IMR-90 (cell line): ENCODE measurements at regions not wholly inside any gene's neighbourhood (a gene's known extent, or its start where the extent isn't known, plus 50 kb on each side); places are given as distances from the start of the nearest gene placed in this dataset.

ENCODE experiments used
- ATAC-seq: fragments of 200-7000 bp; cut with Tn5 transposase; 2 replicates; pipeline ENCODE4 v1.9.1; 2020; ENCODE audit warnings: low read depth, mild to moderate bottlenecking, moderate library complexity
- BruUV-seq: library from RNA; stranded (reverse); fragments of 400-500 nt; replicated peaks from 2 replicates; lab custom pipeline; 2021; lab: Mats Ljungman, UMichigan
- CTCF ChIA-PET: fragments of 300-600 bp; formaldehyde crosslinking; extraction: SDS; loops from one replicate; lab custom pipeline; 2021; ENCODE audit warnings: antibody characterized with exemption; lab: Yijun Ruan, JAX
- POLR2A ChIA-PET: fragments of 300-600 bp; sonication (Branson Sonifier 250); formaldehyde crosslinking; loops from one replicate; lab custom pipeline; 2022; ENCODE audit warnings: antibody characterized with exemption; ENCODE audit not compliant: unreplicated experiment; lab: Charles Lee
- DNase-seq: peaks from one replicate; pipeline ENCODE4 v3.0.0; 2013
- H2AFZ ChIP-seq: replicated peaks from 2 replicates; pipeline ENCODE3; 2013; ENCODE audit warnings: low read length, mild to moderate bottlenecking; ENCODE audit not compliant: poor library complexity
- H2AK5ac ChIP-seq: 2 replicates; pipeline ENCODE4 v1.6.1; 2013; ENCODE audit warnings: low read depth, low read length, inconsistent platforms
- H2AK9ac ChIP-seq: replicated peaks from 2 replicates; pipeline ENCODE3; 2013; ENCODE audit warnings: mild to moderate bottlenecking, low read depth, low read length, moderate library complexity; ENCODE audit not compliant: poor library complexity
- H2BK120ac ChIP-seq: 2 replicates; pipeline ENCODE4 v1.6.1; 2013; ENCODE audit warnings: low read depth, low read length, inconsistent platforms
- H2BK15ac ChIP-seq: 3 replicates; pipeline ENCODE4 v1.6.1; 2013; ENCODE audit warnings: low read depth, low read length, inconsistent platforms
- H2BK20ac ChIP-seq: 2 replicates; pipeline ENCODE4 v1.6.1; 2013; ENCODE audit warnings: low read depth, mild to moderate bottlenecking, inconsistent platforms, low read length, moderate library complexity
- H2BK5ac ChIP-seq: 2 replicates; pipeline ENCODE4 v1.6.1; 2013; ENCODE audit warnings: mild to moderate bottlenecking, low read depth, low read length, inconsistent platforms; ENCODE audit not compliant: poor library complexity, severe bottlenecking
- H3K14ac ChIP-seq: replicated peaks from 2 replicates; pipeline ENCODE4 v1.6.1; 2013; ENCODE audit warnings: low read depth, low read length, inconsistent platforms
- H3K18ac ChIP-seq: 2 replicates; pipeline ENCODE4 v1.6.1; 2013; ENCODE audit warnings: low read depth, low read length, control low read depth
- H3K23ac ChIP-seq: 2 replicates; pipeline ENCODE4 v1.6.1; 2013; ENCODE audit warnings: low read depth, low read length, inconsistent platforms
- H3K27ac ChIP-seq: 2 replicates; pipeline ENCODE4 v1.5.1; 2013; ENCODE audit warnings: mild to moderate bottlenecking, control low read depth, low read length; ENCODE audit not compliant: insufficient read depth
- H3K27me3 ChIP-seq: 2 replicates; pipeline ENCODE4 v1.6.1; 2013; ENCODE audit warnings: low read length; ENCODE audit not compliant: control insufficient read depth, insufficient read depth
- H3K36me3 ChIP-seq: 2 replicates; pipeline ENCODE4 v1.6.1; 2013; ENCODE audit warnings: low read length, mixed read lengths; ENCODE audit not compliant: control insufficient read depth, insufficient read depth
- H3K4ac ChIP-seq: 2 replicates; pipeline ENCODE4 v1.6.1; 2013; ENCODE audit warnings: low read depth, low read length, inconsistent platforms
- H3K4me1 ChIP-seq: 2 replicates; pipeline ENCODE4 v1.6.1; 2013; ENCODE audit warnings: low read length, mixed read lengths; ENCODE audit not compliant: control insufficient read depth, insufficient read depth
- H3K4me2 ChIP-seq: 2 replicates; pipeline ENCODE4 v1.6.1; 2013; ENCODE audit warnings: low read depth, mild to moderate bottlenecking, control low read depth, low read length, moderate library complexity
- H3K4me3 ChIP-seq: 2 replicates; pipeline ENCODE4 v1.5.1; 2013; ENCODE audit warnings: low read depth, mild to moderate bottlenecking, control low read depth, low read length, moderate library complexity; ENCODE audit not compliant: insufficient read depth
- H3K56ac ChIP-seq: 2 replicates; pipeline ENCODE4 v1.6.1; 2013; ENCODE audit warnings: low read length, inconsistent platforms; ENCODE audit not compliant: insufficient read depth; ENCODE audit errors: extremely low read depth
- H3K79me1 ChIP-seq, 2 experiments: 2 replicates each; pipeline ENCODE4 v1.6.1; 2013; ENCODE audit warnings: low read length in 2 of 2, inconsistent platforms in 1 of 2, low read depth in 1 of 2
- H3K9ac ChIP-seq: 2 replicates; pipeline ENCODE4 v1.6.1; 2013; ENCODE audit warnings: low read depth, low read length, control low read depth
- H3K9me1 ChIP-seq: 2 replicates; pipeline ENCODE4 v1.6.1; 2013; ENCODE audit warnings: low read length, inconsistent platforms; ENCODE audit not compliant: insufficient read depth
- H3K9me3 ChIP-seq: 2 replicates; pipeline ENCODE4 v1.6.1; 2013; ENCODE audit warnings: low read length; ENCODE audit not compliant: control insufficient read depth, insufficient read depth
- H4K20me1 ChIP-seq: 2 replicates; pipeline ENCODE4 v1.6.1; 2013; ENCODE audit warnings: low read length, inconsistent platforms; ENCODE audit not compliant: insufficient read depth
- H4K5ac ChIP-seq: 2 replicates; pipeline ENCODE4 v1.6.1; 2013; ENCODE audit warnings: mild to moderate bottlenecking, low read depth, low read length, control low read depth
- H4K8ac ChIP-seq, 2 experiments: 2 replicates each; pipeline ENCODE4 v1.6.1; 2013; ENCODE audit warnings: low read depth in 2 of 2, low read length in 2 of 2, control low read depth in 1 of 2, inconsistent platforms in 1 of 2
- H4K91ac ChIP-seq: 2 replicates; pipeline ENCODE4 v1.6.1; 2013; ENCODE audit warnings: low read depth, low read length, inconsistent platforms; ENCODE audit not compliant: insufficient read depth
- POLR2A ChIP-seq: IDR thresholded peaks from 2 replicates; pipeline ENCODE4 v1.6.1; 2012; ENCODE audit warnings: mild to moderate bottlenecking, low read depth, low read length
- RCOR1 ChIP-seq: IDR thresholded peaks from 2 replicates; pipeline ENCODE4 v1.6.1; 2012; ENCODE audit warnings: mild to moderate bottlenecking, low read length, improper control_type of control experiment; ENCODE audit not compliant: insufficient replicate concordance
- WGBS, 2 experiments: methylation state at CpG; one replicate each; pipeline versions ENCODE4 v1.1.5 to v1.1.7; 2013; ENCODE audit warnings: missing lambda C conversion rate in 2 of 2; ENCODE audit not compliant: insufficient read length in 1 of 2; ENCODE audit errors: extremely low coverage in 2 of 2; 5-methylcytosine and 5-hydroxymethylcytosine counted together
- dilution Hi-C: fragments of 300-500 bp; cut with HindIII; formaldehyde crosslinking; loops from one replicate; pipeline ENCODE4 v1.14.3; 2018; ENCODE audit warnings: low sequenced_read_pairs; ENCODE audit not compliant: unreplicated experiment
- in situ Hi-C: fragments of 300-500 bp; cut with MboI; formaldehyde crosslinking; loops from 3 replicates; pipeline ENCODE4 v1.14.3; 2019; ENCODE audit warnings: low sequenced_read_pairs, inconsistent platforms, mixed read lengths
- intact Hi-C: fragments of 100-400 bp; cut with micrococcal nuclease; formaldehyde crosslinking; loops from 2 replicates; pipeline ENCODE4 v1.10.0; 2022

- POLR2A ChIA-PET = no interaction called here
- DNase-seq (no peak), ATAC-seq (no peak)
- CTCF ChIA-PET = interaction anchor here (0.6 to 0.7 kb wide), 2 partner anchors 18 to 19 kb away, joined by 3 to 4 read pairs; no protein-coding TSS in a partner anchor
- dilution Hi-C loops (no loop called here), in situ Hi-C loops (no loop called here), intact Hi-C loops (no loop called here)
- no peak overlapping the region for H4K8ac ChIP-seq
- H2AK9ac ChIP-seq = no peak overlapping the region
- no peaks in the 10 kb centered on the region for H3K36me3 ChIP-seq
- H2BK15ac ChIP-seq = no peak overlapping the region
- no CpG with 5 or more reads among the region's 2 CpGs for WGBS, 2 experiments
- H3K79me1 ChIP-seq = no peaks in the 10 kb centered on the region
- H3K56ac ChIP-seq = no peak overlapping the region
- H2AK5ac ChIP-seq = no peak overlapping the region
- no peak overlapping the region for H3K27ac ChIP-seq
- TF ChIP-seq RCOR1 (no peak), POLR2A (no peak)
- no peaks in the 10 kb centered on the region for H3K27me3 ChIP-seq
- H2BK120ac ChIP-seq = no peak overlapping the region
- H2BK5ac ChIP-seq = no peak overlapping the region
- H2AFZ ChIP-seq = no peak overlapping the region
- no peak overlapping the region for H3K18ac ChIP-seq
- BruUV-seq = no TSS peak
- H2BK20ac ChIP-seq = no peak overlapping the region
- H3K4ac ChIP-seq = no peak overlapping the region
- H4K91ac ChIP-seq = no peak overlapping the region
- H3K9ac ChIP-seq = no peak overlapping the region
- H3K9me3 ChIP-seq = peaks cover 3% of the 10 kb centered on the region; the same call in 1 of the 2 replicates
- H4K20me1 ChIP-seq = no peaks in the 10 kb centered on the region
- no peak overlapping the region for H3K4me3 ChIP-seq
- no peak overlapping the region for H4K5ac ChIP-seq
- H3K14ac ChIP-seq = no peak overlapping the region
- H3K4me1 ChIP-seq = no peaks in the 10 kb centered on the region
- H3K9me1 ChIP-seq = no peaks in the 10 kb centered on the region
- H3K4me2 ChIP-seq = no peak overlapping the region
- H3K23ac ChIP-seq = no peak overlapping the region
Measured at GRCh38 chr14:82546401-82546800, 1012.7 kb upstream of the SEL1L start.
